ENCODE measurements at regions not wholly inside any gene's neighbourhood (a gene's known extent, or its start where the extent isn't known, plus 50 kb on each side); places are given as distances from the start of the nearest gene placed in this dataset.

DNA sequence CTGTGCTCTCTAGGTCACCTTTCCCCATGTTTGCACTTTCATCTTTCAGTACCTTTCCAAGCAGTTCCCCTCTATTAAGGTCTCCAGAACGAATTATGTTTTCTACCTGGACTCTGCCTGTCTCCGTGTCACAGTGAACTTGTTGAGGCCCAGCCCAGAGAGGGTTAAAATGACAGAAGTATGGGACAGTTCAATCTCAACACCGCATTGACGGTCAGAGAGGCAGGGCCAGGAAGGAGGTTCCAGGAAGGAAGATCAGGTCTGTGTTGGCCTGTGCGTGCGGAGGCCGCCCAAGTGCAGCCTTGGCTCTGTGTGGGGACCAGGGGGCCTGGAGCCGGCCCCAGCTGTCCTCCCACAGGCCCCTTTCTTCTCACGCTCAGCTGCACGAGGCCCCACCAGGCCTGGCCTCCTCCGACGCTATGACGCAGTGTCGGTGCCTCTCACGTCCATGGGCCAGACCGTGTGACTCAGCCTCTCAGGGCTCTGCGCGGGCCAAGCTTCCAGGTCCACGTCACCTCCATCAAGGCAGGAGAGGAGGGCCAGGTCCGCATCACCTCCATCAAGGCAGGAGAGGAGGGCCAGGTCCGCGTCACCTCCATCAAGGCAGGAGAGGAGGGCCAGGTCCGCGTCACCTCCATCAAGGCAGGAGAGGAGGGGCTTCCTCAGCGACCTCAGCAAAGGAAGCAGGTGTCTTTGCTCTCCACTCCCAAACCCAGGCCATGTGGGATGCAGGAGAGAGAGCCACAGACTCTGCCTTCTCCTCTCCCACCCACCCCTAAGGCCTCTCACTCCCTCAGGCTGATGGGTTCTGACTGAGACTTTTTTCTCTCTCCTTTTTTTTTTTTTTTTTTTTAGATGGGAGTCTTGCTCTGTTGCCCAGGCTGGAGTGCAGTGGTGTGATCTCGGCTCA lies 83.1 kb downstream of the CPN2 start:
- DNase-seq, result no peak

GRCh38 chr3:194268654-194269512 lies 82.2 kb downstream of the CPN2 start:
- no peak for DNase-seq

GRCh38 chr3:194269610-194270145 lies 81.5 kb downstream of the CPN2 start:
- DNase-seq, result no peak

- DNase-seq, result no peak
These were observed 80.3 kb downstream of the CPN2 start for GRCh38 chr3:194270627-194271459.

DNA sequence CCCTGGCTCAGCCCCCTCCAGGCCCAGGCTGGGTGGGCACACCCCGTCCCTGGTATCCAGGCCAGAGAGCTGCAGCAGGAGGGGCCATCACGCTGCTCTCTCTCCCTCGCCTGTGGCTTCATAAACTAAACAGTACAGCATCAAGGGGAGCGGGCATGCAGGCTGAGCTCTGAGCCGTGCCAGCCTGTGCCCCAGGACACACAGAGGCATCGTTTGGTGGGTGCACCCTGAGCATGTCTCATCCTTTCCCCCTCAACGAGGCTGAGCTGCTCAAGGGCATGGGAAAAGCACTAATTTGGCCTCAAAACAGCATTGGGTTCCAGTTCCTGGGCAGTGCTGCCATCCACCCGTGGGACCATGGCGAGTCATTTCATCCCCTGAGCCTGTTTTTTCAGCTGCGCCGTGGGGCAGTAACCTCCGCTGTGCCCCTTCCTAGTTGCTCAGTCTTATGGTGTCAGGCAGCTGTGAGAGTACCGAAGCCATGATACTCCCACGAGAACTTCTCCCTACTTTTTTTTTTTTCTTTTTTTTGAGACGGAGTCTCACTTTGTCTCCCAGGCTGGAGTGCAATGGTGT lies 79.6 kb downstream of the CPN2 start:
- no peak for DNase-seq

GRCh38 chr3:194272221-194272620 lies 78.9 kb downstream of the CPN2 start:
- DNase-seq, result no peak

GRCh38 chr3:194272861-194273742 lies 78.0 kb downstream of the CPN2 start:
- DNase-seq, result no peak

DNA sequence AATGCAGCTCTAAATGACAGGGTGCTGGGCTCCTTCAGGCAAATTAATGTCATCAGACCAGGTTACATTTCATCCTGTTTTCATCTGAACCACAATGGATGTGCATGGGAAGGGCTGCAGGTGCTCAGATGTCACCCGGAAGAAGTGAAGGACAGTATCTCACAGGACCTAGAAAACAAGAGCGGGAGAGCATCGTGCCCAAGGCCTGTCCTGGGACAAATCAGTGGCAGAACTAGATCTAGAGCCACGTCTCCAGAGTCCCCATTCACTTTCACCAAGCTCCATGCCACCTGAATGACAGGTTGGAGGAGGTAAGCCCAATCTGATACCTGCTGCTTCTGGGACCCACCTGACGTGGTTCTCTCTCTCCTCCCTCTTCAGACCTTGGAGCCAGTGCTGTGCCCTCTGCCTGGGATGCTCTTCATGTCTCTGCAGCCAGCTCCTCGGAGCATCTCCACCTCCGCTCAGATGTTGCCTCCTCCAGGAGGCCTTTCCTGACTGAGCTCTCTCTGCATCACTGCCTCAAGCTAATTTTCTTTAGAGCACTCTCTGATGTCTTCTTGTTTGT lies 77.3 kb downstream of the CPN2 start:
- DNase-seq, result no peak

DNA sequence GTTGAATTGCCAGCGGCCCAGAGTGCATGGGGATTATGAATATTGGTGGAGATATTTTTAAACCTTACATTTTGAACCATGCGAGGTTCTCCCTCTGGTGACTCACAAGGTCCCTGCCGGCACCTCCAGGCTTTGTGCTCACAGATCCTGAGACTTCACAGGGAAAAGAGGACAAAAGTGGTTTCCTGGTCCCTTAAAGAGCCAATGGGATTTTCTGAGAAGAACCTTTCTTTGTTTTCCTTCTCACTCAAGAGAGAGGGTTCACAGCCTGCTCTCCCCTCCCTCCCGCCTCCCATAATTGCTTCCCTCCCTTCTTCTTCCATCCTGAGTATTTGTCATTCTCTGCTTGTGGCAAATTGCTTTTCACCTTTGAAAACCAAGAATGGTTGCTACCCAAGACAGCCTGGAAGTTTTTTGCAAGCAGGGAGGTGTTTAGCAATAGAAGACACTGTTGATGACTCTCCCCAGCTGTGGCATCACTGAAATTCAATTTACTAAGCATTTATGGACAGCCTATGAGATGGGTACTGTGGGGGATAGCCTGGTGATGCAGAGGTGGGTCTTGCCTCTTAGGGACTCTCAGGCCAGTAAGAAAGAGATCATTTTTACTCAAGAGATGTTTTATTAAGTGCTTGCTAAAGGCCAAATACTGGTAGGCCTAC lies 76.6 kb downstream of the CPN2 start:
- DNase-seq, result no peak

GRCh38 chr3:194275291-194275690 lies 75.8 kb downstream of the CPN2 start:
- no peak for DNase-seq

- DNase-seq, result no peak
These were observed 75.4 kb downstream of the CPN2 start for GRCh38 chr3:194275721-194276120.

DNA sequence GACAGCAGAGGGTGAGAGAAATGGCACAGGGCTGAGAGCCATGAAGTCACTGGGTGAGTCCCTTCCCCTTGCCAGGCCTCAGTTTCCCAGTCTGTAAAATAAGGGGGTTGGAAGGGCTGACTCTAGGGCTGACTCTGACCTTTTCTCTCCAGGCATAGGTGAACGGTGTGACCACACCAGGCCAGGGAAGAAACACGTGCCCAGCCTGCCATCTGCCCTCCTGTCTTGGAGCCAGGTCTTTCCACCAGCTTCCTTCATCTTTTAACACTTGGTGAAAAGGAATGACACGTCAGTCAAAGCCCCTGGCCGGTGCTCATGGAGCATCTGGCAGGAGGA lies 74.4 kb downstream of the CPN2 start:
- no peak for DNase-seq

- DNase-seq, result no peak
These were observed 73.9 kb downstream of the CPN2 start for GRCh38 chr3:194277104-194277785.

DNA sequence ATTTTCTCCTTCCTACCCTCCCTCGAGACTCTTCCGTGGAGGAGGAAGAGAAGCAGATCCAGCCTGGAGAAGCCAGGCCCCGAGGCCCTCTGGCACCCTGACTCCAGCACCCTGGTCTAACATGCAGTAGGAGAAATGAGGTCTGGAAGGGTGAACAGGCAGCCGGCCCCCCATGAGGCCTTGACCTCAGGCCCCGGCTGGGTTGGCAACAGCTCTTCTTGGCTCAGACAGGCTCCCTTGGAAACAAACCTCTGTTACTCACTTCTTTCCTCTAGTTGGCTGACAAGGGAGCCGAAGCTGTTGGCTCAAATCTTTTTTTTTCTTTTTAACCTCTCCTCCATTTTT lies 73.4 kb downstream of the CPN2 start:
- no peak for DNase-seq

DNA sequence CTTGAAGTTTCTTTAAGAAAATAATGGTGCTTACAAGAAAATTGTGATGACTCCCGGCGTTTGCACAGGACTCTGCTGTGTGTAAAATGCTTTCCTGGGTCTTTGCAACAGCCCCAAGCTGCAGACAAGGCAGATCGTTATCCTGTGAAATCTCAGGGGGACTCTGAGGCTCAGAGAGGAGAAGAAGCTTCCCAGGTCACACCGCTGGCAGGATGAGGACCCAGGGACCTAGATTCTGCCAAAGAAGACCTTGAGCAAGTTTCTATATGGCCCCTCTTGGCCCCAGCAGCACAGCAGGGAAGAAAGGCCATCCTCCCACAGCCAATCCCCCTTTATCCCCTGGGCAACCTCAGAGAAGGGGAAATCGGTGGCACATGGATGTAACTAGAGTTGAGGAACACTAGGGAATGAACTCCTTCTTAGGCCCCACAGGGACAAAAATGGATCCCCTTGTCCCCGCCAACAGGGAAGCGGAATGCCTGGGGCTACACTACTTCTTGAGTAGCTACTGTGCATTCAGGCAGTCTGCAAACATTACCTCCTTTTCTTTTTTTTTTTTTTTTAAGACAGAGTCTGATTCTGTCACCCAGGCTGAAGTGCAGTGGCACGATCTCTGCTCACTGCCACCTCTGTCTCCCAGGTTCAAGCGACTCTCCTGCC lies 72.8 kb downstream of the CPN2 start:
- DNase-seq, result no peak

- no peak for DNase-seq
These were observed 72.0 kb downstream of the CPN2 start for GRCh38 chr3:194279101-194279500.

DNA sequence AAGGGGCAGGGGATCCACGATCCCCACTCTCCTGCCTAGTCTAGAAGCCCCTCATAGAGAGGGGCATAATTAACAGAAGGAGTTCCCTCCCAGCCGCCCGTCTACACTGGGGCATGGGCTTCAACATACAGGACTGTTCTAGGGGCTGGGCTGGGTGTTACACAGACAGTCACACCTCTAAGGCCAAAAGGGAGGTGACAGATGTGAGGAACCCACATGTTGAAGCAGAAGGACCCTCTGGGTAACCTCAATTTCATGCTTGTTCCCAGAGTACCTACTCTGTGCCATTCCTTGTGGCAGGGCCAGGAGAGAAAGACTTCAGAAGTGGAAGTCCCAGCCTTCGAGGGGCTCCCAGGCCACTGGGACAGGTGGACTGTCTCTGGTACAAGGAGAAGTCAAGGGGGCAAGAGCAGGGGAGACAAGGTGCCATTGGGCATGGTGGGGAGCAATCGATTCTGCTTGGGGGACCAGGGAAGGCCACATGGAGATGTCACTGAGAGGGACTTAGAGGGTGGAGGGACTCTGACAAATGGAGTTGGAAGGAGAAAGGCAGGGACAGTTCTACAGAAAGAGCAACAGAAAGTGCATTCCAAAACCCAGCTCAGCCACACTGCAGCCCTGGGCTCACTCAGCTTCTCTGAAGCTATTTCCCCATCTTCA lies 71.3 kb downstream of the CPN2 start:
- DNase-seq, result no peak

DNA sequence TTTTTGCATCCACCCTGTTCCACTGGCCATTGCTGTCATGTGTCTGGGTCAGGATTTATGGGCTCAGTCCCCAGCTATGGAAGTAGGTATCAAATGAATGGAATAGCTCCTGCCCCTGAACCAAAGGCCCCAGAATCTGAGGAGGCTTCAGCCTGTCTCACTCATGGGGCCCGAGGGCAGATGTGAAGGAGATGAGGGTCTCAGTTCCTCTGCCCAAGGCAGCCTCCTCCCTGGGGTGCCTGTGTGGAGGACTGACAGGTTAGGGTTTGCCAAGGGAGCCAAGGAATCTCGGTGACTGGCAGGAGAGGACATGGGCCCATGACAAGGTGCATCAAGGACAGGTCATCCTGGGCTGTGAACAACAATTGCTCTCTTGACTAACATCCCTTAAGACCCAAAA lies 70.4 kb downstream of the CPN2 start:
- DNase-seq, result no peak

DNA sequence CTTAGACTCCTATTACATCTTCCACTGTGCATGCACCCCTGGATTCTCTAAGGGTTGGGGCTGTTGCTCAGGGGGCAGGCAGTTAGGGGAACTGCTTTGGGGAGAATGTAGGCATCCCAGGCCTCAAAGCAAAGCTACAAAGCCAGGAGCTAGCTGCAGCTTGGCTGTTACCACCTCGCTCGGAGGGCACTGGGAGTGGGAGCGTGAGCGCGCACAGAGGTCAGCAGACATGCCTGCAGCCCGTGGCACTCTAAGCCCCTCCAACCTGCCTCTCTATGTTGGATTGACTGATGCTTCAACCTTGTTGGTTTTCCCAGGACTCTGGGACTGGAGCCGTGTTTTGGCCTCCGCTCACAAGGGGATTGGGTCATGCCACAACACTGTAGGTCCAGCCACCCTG lies 69.8 kb downstream of the CPN2 start:
- DNase-seq, result no peak

All from COR-L47 (cell line).